H9 (cell line): ENCODE measurements at regions not wholly inside any gene's neighbourhood (a gene's known extent, or its start where the extent isn't known, plus 50 kb on each side); places are given as distances from the start of the nearest gene placed in this dataset.

Experiments
- DNase-seq: peaks from one replicate; pipeline ENCODE4 v3.0.0-alpha.2; 2017
- H2AFZ ChIP-seq: one replicate; pipeline ENCODE4 v1.6.1; 2013; ENCODE audit warnings: mild to moderate bottlenecking, low read length, control low read depth, moderate library complexity
- H2AK5ac ChIP-seq: 2 replicates; pipeline ENCODE4 v1.6.1; 2013; ENCODE audit warnings: low read length, control low read depth, mixed read lengths; ENCODE audit not compliant: insufficient read length
- H2BK120ac ChIP-seq: one replicate; pipeline ENCODE4 v1.6.1; 2013; ENCODE audit warnings: low read depth, mild to moderate bottlenecking, low read length, control low read depth, inconsistent platforms; ENCODE audit not compliant: poor library complexity, severe bottlenecking
- H2BK12ac ChIP-seq: 2 replicates; pipeline ENCODE4 v1.6.1; 2013; ENCODE audit warnings: low read length, control low read depth, mixed read lengths, low read depth; ENCODE audit not compliant: insufficient read length
- H2BK15ac ChIP-seq: 2 replicates; pipeline ENCODE4 v1.6.1; 2013; ENCODE audit warnings: low read depth, low read length, control low read depth
- H2BK20ac ChIP-seq: one replicate; pipeline ENCODE4 v1.6.1; 2013; ENCODE audit warnings: low read depth, mild to moderate bottlenecking, low read length, control low read depth, inconsistent platforms; ENCODE audit not compliant: poor library complexity, severe bottlenecking
- H2BK5ac ChIP-seq: 2 replicates; pipeline ENCODE4 v1.6.1; 2013; ENCODE audit warnings: low read length, control low read depth, mixed read lengths; ENCODE audit not compliant: insufficient read length
- H3K14ac ChIP-seq: 2 replicates; pipeline ENCODE4 v1.6.1; 2013; ENCODE audit warnings: low read length, control low read depth; ENCODE audit not compliant: insufficient read depth
- H3K18ac ChIP-seq: 2 replicates; pipeline ENCODE4 v1.6.1; 2013; ENCODE audit warnings: low read depth, mild to moderate bottlenecking, mixed read lengths, low read length, control low read depth; ENCODE audit not compliant: insufficient read length
- H3K23ac ChIP-seq: 2 replicates; pipeline ENCODE4 v1.6.1; 2013; ENCODE audit warnings: low read length, control low read depth, mixed read lengths, low read depth; ENCODE audit not compliant: insufficient read length
- H3K23me2 ChIP-seq: 2 replicates; pipeline ENCODE4 v1.6.1; 2013; ENCODE audit warnings: low read depth, mild to moderate bottlenecking, mixed read lengths, low read length, control low read depth; ENCODE audit not compliant: insufficient read length, poor library complexity, severe bottlenecking
- H3K27ac ChIP-seq: 2 replicates; pipeline ENCODE4 v1.5.1; 2013; ENCODE audit warnings: low read length, control low read depth, mixed read lengths, low read depth; ENCODE audit not compliant: insufficient read length
- H3K27me3 ChIP-seq: 2 replicates; pipeline ENCODE4 v1.6.1; 2013; ENCODE audit warnings: low read length, control low read depth, inconsistent platforms; ENCODE audit not compliant: insufficient read depth
- H3K4ac ChIP-seq: 2 replicates; pipeline ENCODE4 v1.6.1; 2013; ENCODE audit warnings: low read depth, mild to moderate bottlenecking, control low read depth, inconsistent platforms, low read length, moderate library complexity
- H3K4me1 ChIP-seq: 2 replicates; pipeline ENCODE4 v1.6.1; 2013; ENCODE audit warnings: low read length, control low read depth, inconsistent platforms; ENCODE audit not compliant: insufficient read depth
- H3K4me2 ChIP-seq: 2 replicates; pipeline ENCODE4 v1.6.1; 2013; ENCODE audit warnings: low read length, control low read depth, mixed read lengths; ENCODE audit not compliant: insufficient read length, insufficient read depth
- H3K56ac ChIP-seq: 2 replicates; pipeline ENCODE4 v1.6.1; 2013; ENCODE audit warnings: low read depth, mild to moderate bottlenecking, mixed read lengths, low read length, control low read depth; ENCODE audit not compliant: insufficient read length
- H3K79me1 ChIP-seq: 2 replicates; pipeline ENCODE4 v1.6.1; 2013; ENCODE audit warnings: low read depth, mild to moderate bottlenecking, moderate library complexity, low read length, control low read depth, inconsistent platforms; ENCODE audit not compliant: insufficient read depth, poor library complexity, severe bottlenecking
- H3K79me2 ChIP-seq: 2 replicates; pipeline ENCODE4 v1.6.1; 2013; ENCODE audit warnings: low read length, control low read depth, inconsistent platforms; ENCODE audit not compliant: insufficient read depth
- H3K9ac ChIP-seq: 2 replicates; pipeline ENCODE4 v1.6.1; 2013; ENCODE audit warnings: low read length, control low read depth, mixed read lengths; ENCODE audit not compliant: insufficient read length; ENCODE audit errors: extremely low read depth
- H3K9me3 ChIP-seq: one replicate; pipeline ENCODE4 v1.6.1; 2013; ENCODE audit warnings: low read depth, low read length, inconsistent platforms; ENCODE audit not compliant: control insufficient read depth
- H3T11ph ChIP-seq: one replicate; pipeline ENCODE4 v1.6.1; 2013; ENCODE audit warnings: mild to moderate bottlenecking, low read length, control low read depth, inconsistent platforms
- H4K20me1 ChIP-seq: one replicate; pipeline ENCODE4 v1.6.1; 2013; ENCODE audit not compliant: control insufficient read depth, insufficient read length, insufficient read depth
- H4K5ac ChIP-seq: 2 replicates; pipeline ENCODE4 v1.6.1; 2013; ENCODE audit warnings: low read depth, mild to moderate bottlenecking, mixed read lengths, low read length, control low read depth; ENCODE audit not compliant: insufficient read length
- H4K8ac ChIP-seq: replicated peaks from 2 replicates; pipeline ENCODE4 v1.6.1; 2013; ENCODE audit warnings: low read length, control low read depth, mixed read lengths, low read depth; ENCODE audit not compliant: insufficient read length
- H4K91ac ChIP-seq: 2 replicates; pipeline ENCODE4 v1.6.1; 2013; ENCODE audit warnings: low read depth, mild to moderate bottlenecking, moderate library complexity, mixed read lengths, low read length, control low read depth; ENCODE audit not compliant: insufficient read length
- H3K27ac Mint-ChIP-seq, 3 experiments: 2 replicates in 2 of 3; 3 replicates in 1 of 3; pipeline ENCODE4 v1.8.0; 2020 to 2021; ENCODE audit warnings: mixed read lengths in 3 of 3, mild to moderate bottlenecking in 1 of 3, moderate library complexity in 1 of 3
- H3K27me3 Mint-ChIP-seq: 2 replicates; pipeline ENCODE4 v1.8.0; 2021; ENCODE audit warnings: low read depth, mild to moderate bottlenecking, moderate library complexity, mixed read lengths
- H3K36me3 Mint-ChIP-seq, 3 experiments: 2 replicates in 2 of 3; 3 replicates in 1 of 3; pipeline ENCODE4 v1.8.0; 2020 to 2021; ENCODE audit warnings: low read depth in 3 of 3, mixed read lengths in 3 of 3; ENCODE audit not compliant: insufficient read depth in 1 of 3
- H3K4me1 Mint-ChIP-seq, 2 experiments: 2 replicates each; pipeline ENCODE4 v1.8.0; 2020; ENCODE audit warnings: mixed read lengths in 2 of 2
- H3K4me3 Mint-ChIP-seq, 2 experiments: 2 replicates in 1 of 2; 3 replicates in 1 of 2; pipeline ENCODE4 v1.8.0; 2020 to 2021; ENCODE audit warnings: mild to moderate bottlenecking in 2 of 2, mixed read lengths in 2 of 2, moderate library complexity in 1 of 2
- H3K9me3 Mint-ChIP-seq, 2 experiments: 2 replicates in 1 of 2; 3 replicates in 1 of 2; pipeline ENCODE4 v1.8.0; 2020; ENCODE audit warnings: mild to moderate bottlenecking in 2 of 2, mixed read lengths in 2 of 2, moderate library complexity in 1 of 2
- WGBS: extraction: QIAGEN DNeasy Blood & Tissue Kit; methylation state at CpG from one replicate; pipeline ENCODE4 v1.1.7; 2013; ENCODE audit warnings: missing lambda C conversion rate, low lambda C conversion rate, mixed read lengths; ENCODE audit not compliant: insufficient read length; ENCODE audit errors: extremely low coverage; 5-methylcytosine and 5-hydroxymethylcytosine counted together
- TF ChIP-seq, protein P1 (sequence below): fragments of 200-600 bp; sonication (generic); conservative IDR thresholded peaks from 3 replicates; pipeline ENCODE4 v1.8.0; 2021; ENCODE audit warnings: antibody characterized with exemption, mild to moderate bottlenecking

DNA sequence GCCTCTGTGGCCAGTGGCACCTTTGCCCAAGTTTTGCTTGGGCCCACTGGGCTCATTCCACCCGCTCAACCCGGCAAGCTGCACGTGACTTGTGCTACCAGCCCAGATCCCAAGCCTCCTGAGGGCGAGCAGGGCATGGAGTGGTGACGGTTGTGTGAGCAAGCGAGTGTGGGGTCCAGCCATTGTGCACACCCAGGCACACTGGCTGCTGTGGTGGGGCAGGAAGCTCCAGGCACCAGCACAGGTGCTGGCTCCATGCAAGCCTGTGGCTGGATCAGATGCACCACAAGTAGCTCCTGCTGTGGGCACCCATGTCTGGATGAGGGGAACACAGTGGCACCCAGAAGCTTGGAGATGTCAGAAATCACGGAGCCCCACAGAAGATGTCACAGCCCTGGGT, 557.0 kb upstream of the GNPDA2 start:
- no CpG with 5 or more reads among the region's 7 CpGs for WGBS
- Histone ChIP-seq H4K91ac (no peak overlapping the region), H2AK5ac (no peak overlapping the region), H3K9ac (no peak overlapping the region), H2BK15ac (no peak overlapping the region), H3K18ac (no peak overlapping the region), H3K79me1 (no peaks in the 10 kb centered on the region), H3K79me2 (no peaks in the 10 kb centered on the region), H3K14ac (no peak overlapping the region), H2AFZ (no peak overlapping the region), H2BK12ac (no peak overlapping the region), H4K8ac (no peak overlapping the region), H3K27me3 (no peaks in the 10 kb centered on the region), H4K5ac (no peak overlapping the region), H2BK5ac (no peak overlapping the region), H3T11ph (no peak overlapping the region), H3K9me3 (no peaks in the 10 kb centered on the region), H3K4ac (no peak overlapping the region), H3K56ac (no peak overlapping the region), H3K23me2 (no peaks in the 10 kb centered on the region), H2BK20ac (no peak overlapping the region), H2BK120ac (no peak overlapping the region), H3K4me2 (no peak overlapping the region), H3K23ac (no peak overlapping the region), H3K27ac (no peak overlapping the region), H4K20me1 (no peaks in the 10 kb centered on the region), H3K4me1 (no peaks in the 10 kb centered on the region)
- no peak for DNase-seq
- Mint-ChIP-seq H3K27me3 (no peaks in the 10 kb centered on the region), H3K4me3 (no peak overlapping the region), H3K27ac (no peak overlapping the region), H3K4me1 (no peaks in the 10 kb centered on the region), H3K36me3 (no peaks in the 10 kb centered on the region; a peak in 1 of 7 replicates), H3K9me3 (no peaks in the 10 kb centered on the region)
- TF ChIP-seq, protein P1, sequence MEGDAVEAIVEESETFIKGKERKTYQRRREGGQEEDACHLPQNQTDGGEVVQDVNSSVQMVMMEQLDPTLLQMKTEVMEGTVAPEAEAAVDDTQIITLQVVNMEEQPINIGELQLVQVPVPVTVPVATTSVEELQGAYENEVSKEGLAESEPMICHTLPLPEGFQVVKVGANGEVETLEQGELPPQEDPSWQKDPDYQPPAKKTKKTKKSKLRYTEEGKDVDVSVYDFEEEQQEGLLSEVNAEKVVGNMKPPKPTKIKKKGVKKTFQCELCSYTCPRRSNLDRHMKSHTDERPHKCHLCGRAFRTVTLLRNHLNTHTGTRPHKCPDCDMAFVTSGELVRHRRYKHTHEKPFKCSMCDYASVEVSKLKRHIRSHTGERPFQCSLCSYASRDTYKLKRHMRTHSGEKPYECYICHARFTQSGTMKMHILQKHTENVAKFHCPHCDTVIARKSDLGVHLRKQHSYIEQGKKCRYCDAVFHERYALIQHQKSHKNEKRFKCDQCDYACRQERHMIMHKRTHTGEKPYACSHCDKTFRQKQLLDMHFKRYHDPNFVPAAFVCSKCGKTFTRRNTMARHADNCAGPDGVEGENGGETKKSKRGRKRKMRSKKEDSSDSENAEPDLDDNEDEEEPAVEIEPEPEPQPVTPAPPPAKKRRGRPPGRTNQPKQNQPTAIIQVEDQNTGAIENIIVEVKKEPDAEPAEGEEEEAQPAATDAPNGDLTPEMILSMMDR = no peak
